GM12892 (cell line): ENCODE measurements at regions not wholly inside any gene's neighbourhood (a gene's known extent, or its start where the extent isn't known, plus 50 kb on each side); places are given as distances from the start of the nearest gene placed in this dataset.

Source experiments
- POLR2A ChIP-seq: IDR thresholded peaks from 2 replicates; pipeline ENCODE4 v1.6.1; 2011; ENCODE audit warnings: low read depth, low read length, control low read depth
- TAF1 ChIP-seq: IDR thresholded peaks from 2 replicates; pipeline ENCODE4 v1.6.1; 2011; ENCODE audit warnings: low read depth, mild to moderate bottlenecking, control low read depth, low read length, borderline replicate concordance

DNA sequence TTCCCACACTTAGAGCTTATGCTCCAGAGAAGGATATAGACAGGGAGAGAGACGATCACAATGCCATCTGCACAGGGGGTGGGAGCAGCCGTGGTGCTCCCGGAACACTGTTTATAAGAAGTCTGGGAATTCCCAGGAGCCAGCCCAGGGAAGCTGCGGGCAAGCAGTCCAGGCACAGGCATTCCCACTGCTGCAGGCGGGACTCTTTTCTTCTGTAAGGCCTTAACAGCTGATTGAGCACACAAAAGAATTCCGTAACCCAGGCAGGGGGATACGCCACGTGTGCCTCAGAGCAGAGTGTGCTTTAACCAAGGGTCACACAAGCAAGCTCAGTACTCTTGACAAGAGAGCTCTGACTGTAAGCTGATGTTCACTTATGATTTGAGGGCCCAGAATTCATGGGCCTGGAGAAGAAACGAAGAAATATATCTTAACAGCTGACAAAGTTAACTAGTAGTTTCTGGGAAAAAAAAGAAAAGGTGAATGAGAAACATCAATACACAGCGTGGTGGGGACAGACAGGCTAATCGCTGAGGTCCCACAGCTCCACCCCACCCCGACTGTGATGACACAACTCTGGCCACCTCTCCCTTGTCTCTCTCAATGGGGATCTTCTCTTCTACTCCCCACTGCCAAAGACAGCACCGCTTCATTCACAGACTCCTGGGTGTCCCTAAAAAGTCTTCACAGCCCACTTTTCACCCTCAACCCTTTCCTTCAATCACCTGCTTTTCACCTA lies 85.9 kb upstream of the SIMC1 start:
- TF ChIP-seq POLR2A (no peak), TAF1 (no peak)
